ENCODE measurements at regions not wholly inside any gene's neighbourhood (a gene's known extent, or its start where the extent isn't known, plus 50 kb on each side); places are given as distances from the start of the nearest gene placed in this dataset.
"Not testable (repeated sequence)": the region's sequence is repeated elsewhere in the genome, so short reads cannot be mapped to it uniquely, and the experiment has no call there.

DNA sequence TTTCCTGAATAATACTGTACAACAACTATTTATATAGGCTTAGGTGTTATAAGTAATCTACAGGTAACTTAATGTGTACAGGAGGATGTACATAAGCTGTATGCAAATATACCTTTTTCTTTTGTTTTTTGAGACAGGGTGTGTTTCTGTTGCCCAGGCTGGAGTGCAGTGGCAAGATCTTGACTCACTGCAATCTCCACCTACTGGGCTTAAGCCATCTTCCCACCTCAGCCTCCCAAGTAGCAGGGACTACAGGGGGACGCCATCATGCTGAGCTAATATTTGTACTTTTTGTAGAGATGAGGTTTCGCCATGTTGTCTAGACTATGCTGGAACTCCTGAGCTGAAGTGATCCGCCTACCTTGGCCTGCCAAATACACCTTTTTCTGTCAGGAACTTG lies 191.7 kb upstream of the ZNF217 start:
- no peak overlapping the region for H3K4me3 ChIP-seq (ENCODE audit: low read depth, low read length)
- TF ChIP-seq, protein P1, sequence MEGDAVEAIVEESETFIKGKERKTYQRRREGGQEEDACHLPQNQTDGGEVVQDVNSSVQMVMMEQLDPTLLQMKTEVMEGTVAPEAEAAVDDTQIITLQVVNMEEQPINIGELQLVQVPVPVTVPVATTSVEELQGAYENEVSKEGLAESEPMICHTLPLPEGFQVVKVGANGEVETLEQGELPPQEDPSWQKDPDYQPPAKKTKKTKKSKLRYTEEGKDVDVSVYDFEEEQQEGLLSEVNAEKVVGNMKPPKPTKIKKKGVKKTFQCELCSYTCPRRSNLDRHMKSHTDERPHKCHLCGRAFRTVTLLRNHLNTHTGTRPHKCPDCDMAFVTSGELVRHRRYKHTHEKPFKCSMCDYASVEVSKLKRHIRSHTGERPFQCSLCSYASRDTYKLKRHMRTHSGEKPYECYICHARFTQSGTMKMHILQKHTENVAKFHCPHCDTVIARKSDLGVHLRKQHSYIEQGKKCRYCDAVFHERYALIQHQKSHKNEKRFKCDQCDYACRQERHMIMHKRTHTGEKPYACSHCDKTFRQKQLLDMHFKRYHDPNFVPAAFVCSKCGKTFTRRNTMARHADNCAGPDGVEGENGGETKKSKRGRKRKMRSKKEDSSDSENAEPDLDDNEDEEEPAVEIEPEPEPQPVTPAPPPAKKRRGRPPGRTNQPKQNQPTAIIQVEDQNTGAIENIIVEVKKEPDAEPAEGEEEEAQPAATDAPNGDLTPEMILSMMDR (IDR thresholded peaks at IDR 0.05; ENCODE audit: insufficient read depth, low read depth, low read length), result no peak
- no peak for DNase-seq (ENCODE audit: low read depth)

DNA sequence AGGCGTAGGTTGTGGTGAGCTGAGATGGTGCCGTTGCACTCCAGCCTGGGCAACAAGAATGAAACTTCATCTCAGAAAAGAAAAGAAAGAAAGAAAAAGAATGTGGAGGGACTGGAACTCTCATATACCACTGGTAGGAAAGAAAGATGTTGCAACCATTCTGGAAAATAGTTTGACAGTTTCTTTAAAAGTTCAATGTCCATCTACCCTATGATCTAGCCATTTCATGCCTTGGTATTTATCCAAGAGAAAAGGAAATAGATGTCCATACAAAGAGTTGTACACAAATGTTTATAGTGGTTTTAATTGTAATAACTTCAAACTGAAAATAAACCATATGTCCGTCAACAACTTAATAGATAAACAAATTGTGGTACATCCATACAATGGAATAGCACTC lies 190.1 kb upstream of the ZNF217 start:
- H3K4me3 ChIP-seq (ENCODE audit: low read depth, low read length), result no peak overlapping the region
- no peak for DNase-seq (ENCODE audit: low read depth)
- TF ChIP-seq, protein P1 (IDR thresholded peaks at IDR 0.05; ENCODE audit: insufficient read depth, low read depth, low read length), result no peak

DNA sequence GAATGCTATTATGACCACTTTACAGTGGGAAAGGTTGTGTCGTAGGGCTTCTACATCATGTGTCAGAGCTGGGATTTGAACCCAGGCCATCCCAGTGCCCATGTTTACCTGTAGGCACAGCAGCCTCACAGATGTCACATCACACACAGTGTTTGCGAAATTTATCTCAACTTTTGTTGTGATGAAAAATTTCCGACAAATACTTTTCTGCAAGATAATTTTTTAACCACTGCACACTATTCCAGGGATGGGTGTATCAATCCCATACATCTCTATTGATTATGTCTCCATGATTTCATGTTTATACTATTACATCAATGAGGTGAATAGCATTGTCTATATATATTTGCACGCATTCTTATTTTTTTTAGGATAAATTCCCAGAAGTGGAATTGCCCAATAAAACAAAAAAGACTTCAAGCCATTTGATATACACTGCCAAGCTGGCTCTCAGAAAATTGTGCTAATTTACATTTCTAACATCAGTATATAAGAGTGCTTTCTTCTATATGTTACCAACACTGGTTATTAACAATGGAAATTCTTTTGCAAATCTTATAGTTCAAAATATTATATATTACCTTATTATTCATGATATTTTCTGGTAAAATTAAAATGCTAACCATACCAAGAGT lies 189.1 kb upstream of the ZNF217 start:
- H3K4me3 ChIP-seq (ENCODE audit: low read depth, low read length), result no peak overlapping the region
- no peak for DNase-seq (ENCODE audit: low read depth)
- TF ChIP-seq, protein P1 (IDR thresholded peaks at IDR 0.05; ENCODE audit: insufficient read depth, low read depth, low read length), result no peak

DNA sequence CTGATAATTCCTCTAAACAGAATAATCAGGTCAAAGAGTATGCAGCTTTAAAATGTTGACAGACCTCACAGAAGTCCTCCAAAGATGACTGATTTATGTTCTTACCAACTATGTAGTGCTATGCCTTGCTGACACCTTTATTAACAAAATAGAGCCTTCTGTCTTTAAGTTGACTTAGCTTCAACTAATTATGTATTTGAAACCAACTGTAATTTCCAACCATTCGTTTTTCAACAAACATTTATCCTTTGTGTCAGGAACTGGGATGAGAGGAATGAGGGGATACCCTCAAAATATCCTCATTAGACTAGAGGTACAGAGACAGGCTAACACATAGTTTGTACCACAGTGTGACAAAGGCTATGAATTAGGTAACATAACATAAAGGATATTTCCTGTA lies 186.2 kb upstream of the ZNF217 start:
- H3K4me3 ChIP-seq (ENCODE audit: low read depth, low read length), result no peak overlapping the region
- TF ChIP-seq, protein P1 (IDR thresholded peaks at IDR 0.05; ENCODE audit: insufficient read depth, low read depth, low read length), result no peak

DNA sequence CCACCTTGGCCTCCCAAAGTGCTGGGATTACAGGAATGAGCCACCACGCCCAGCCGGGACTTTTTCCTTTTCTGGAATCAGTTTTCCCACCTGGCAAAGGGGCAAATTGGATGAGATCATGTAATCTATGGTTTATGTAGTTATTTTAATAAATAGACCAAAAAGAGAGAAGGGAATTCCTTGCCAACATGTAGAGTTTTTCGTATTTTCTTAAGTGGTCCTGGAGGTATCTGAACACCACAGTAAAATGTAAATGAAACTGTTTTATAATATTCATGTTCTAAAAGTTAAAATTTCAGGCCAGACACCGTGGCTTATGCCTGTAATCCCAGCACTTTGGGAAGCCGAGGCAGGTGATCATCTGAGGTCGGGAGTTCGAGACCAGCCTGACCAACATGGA lies 185.1 kb upstream of the ZNF217 start:
- TF ChIP-seq, protein P1 (IDR thresholded peaks at IDR 0.05; ENCODE audit: insufficient read depth, low read depth, low read length), result no peak
- DNase-seq (ENCODE audit: low read depth), result no peak
- H3K4me3 ChIP-seq (ENCODE audit: low read depth, low read length), result no peak overlapping the region

More for the DNA sequence above, 186.2 kb upstream of the ZNF217 start:
- DNase-seq (ENCODE audit: low read depth), result no peak

DNA sequence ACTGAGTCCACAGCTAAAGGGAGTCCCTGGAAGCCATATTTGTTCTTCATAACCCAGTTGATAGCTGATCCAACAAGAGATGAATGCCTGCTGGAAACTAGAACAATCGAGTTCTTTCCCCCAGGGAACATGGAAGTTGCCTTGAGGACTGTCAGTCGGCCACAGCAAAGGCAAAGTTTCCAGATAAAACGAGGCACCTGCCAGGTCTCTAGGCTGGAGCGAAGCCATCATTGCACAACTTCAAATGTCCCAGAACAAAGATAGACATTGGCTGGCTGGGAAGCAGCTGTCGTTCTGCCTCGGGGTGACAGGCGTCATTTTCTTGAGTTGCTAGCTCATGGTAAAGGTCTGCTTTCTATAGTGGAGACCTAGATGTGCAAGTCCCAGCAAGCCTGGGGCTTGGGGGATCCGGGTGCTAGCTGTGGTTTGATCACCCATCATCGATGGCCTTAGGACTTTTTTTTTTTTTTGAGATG lies 184.4 kb upstream of the ZNF217 start:
- H3K4me3 ChIP-seq (ENCODE audit: low read depth, low read length), result no peak overlapping the region
- DNase-seq (ENCODE audit: low read depth), result no peak
- TF ChIP-seq, protein P1 (IDR thresholded peaks at IDR 0.05; ENCODE audit: insufficient read depth, low read depth, low read length), result no peak

DNA sequence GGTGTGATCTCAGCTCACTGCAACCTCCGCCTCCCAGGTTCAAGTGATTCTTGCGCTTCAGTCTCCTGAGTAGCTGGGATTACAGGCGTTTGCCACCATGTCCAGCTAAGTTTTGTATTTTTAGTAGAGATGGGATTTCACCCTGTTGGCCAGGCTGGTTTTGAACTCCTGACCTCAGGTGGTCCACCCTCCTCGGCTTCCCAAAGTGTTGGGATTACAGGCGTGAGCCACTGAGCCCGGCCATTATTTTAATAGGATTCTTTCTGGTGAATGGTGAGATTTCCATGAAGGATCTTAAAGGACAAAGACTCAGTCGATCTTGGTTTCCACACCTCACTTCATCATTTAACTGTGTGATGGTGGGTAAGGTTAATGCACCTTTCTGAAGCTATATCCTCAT lies 183.8 kb upstream of the ZNF217 start:
- DNase-seq (ENCODE audit: low read depth), result not testable (repeated sequence)

More for the DNA sequence above, 183.8 kb upstream of the ZNF217 start:
- H3K4me3 ChIP-seq (ENCODE audit: low read depth, low read length), result not testable (repeated sequence)

Data from fibroblast of villous mesenchyme (primary cell).